Uterus (tissue), 3 donors: ENCODE measurements at regions not wholly inside any gene's neighbourhood (a gene's known extent, or its start where the extent isn't known, plus 50 kb on each side); places are given as distances from the start of the nearest gene placed in this dataset. TPM values are rescaled to one million over a fixed set of nuclear protein-coding genes. Genes with fewer than 3 reads are reported as not detected.

Experiments
- DNase-seq, 2 donors: peaks; one replicate each; pipeline ENCODE4 v3.0.0-alpha.2; 2019 to 2020
- H3K27ac ChIP-seq, 2 donors: fragments of 200-600 bp; sonication (generic); 1 replicate in 1 of 2; 2 replicates in 1 of 2; pipeline ENCODE4 v1.5.1; 2016 to 2018
- H3K27me3 ChIP-seq, 2 donors: fragments of 200-600 bp; sonication (generic); one replicate each; pipeline ENCODE4 v1.5.1; 2018 to 2019; ENCODE audit warnings: control low read depth in 1 of 2
- H3K36me3 ChIP-seq, 2 donors: fragments of 200-600 bp; sonication (generic); one replicate each; pipeline ENCODE4 v1.5.1; 2019; ENCODE audit warnings: control low read depth in 1 of 2
- H3K4me1 ChIP-seq, 2 donors: fragments of 200-600 bp; sonication (generic); one replicate each; pipeline ENCODE4 v1.5.1; 2018 to 2019; ENCODE audit warnings: control low read depth in 1 of 2
- H3K4me3 ChIP-seq, 2 donors: fragments of 200-600 bp; sonication (generic); 1 replicate in 1 of 2; 2 replicates in 1 of 2; pipeline ENCODE4 v1.5.1; 2018 to 2019; ENCODE audit warnings: mild to moderate bottlenecking in 1 of 2
- H3K9me3 ChIP-seq, 2 donors: fragments of 200-600 bp; sonication (generic); one replicate each; pipeline ENCODE4 v1.5.1; 2019; ENCODE audit warnings: control low read depth in 1 of 2
- POLR2A ChIP-seq, 2 donors: fragments of 450-650 bp; IDR thresholded peaks; one replicate each; pipeline ENCODE4 v1.6.1; 2016; ENCODE audit warnings: antibody characterized with exemption in 2 of 2, mild to moderate bottlenecking in 1 of 2, moderate library complexity in 1 of 2
- intact Hi-C: fragments of 100-400 bp; cut with DNase I; formaldehyde crosslinking; loops from one replicate; pipeline ENCODE4 v1.15.1; 2023; ENCODE audit warnings: low total_unique reads
- small RNA-seq: library from RNA; depleted of rRNA; stranded (forward); fragments of <200 nt; gene quantifications from one replicate; pipeline ENCODE3, GENCODE V24; 2016
- TF ChIP-seq, protein P1 (sequence below), 4 experiments: fragments of 200-600 bp in 2 of 4; fragments of 450-650 bp in 2 of 4; sonication (generic) in 2 of 4; IDR thresholded peaks; one replicate each; pipeline ENCODE4 v1.5.1; 2016 to 2019; ENCODE audit warnings: antibody characterized with exemption in 4 of 4, mild to moderate bottlenecking in 2 of 4, moderate library complexity in 1 of 4
- donor health status: DM: yes; HTN: yes; CAD: no.

DNA sequence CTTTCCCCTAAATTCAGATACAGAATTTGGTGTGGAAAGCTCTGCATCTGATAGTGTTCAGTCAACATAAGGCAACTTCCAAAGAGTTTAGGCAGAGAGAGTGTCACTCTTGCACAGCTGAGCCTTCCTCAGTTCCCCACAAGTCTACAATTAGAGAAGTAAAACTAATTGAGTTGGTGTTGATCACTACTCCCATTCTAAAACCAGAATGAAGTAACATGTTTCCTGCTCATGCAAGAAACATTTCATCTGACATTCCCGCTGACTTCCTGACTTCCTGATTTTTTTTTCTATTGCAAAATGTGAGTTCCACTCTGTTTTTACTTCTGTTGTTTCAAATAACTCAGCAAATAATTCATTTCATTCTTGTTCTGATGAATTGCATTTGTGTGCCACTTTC is 271.0 kb downstream of the ALG10B start:
- DNase-seq: no peak
- H3K4me3 ChIP-seq: no peak overlapping the region
- no peaks in the 10 kb centered on the region for H3K36me3 ChIP-seq
- no peaks in the 10 kb centered on the region for H3K9me3 ChIP-seq
- no peaks in the 10 kb centered on the region for H3K27me3 ChIP-seq
- H3K4me1 ChIP-seq: no peaks in the 10 kb centered on the region
- H3K27ac ChIP-seq: no peak overlapping the region
- TF ChIP-seq, protein P1, sequence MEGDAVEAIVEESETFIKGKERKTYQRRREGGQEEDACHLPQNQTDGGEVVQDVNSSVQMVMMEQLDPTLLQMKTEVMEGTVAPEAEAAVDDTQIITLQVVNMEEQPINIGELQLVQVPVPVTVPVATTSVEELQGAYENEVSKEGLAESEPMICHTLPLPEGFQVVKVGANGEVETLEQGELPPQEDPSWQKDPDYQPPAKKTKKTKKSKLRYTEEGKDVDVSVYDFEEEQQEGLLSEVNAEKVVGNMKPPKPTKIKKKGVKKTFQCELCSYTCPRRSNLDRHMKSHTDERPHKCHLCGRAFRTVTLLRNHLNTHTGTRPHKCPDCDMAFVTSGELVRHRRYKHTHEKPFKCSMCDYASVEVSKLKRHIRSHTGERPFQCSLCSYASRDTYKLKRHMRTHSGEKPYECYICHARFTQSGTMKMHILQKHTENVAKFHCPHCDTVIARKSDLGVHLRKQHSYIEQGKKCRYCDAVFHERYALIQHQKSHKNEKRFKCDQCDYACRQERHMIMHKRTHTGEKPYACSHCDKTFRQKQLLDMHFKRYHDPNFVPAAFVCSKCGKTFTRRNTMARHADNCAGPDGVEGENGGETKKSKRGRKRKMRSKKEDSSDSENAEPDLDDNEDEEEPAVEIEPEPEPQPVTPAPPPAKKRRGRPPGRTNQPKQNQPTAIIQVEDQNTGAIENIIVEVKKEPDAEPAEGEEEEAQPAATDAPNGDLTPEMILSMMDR (IDR thresholded peaks at IDR 0.05): no peak
- no peak for TF ChIP-seq POLR2A (IDR thresholded peaks at IDR 0.05)
- intact Hi-C loops: no loop called here

DNA sequence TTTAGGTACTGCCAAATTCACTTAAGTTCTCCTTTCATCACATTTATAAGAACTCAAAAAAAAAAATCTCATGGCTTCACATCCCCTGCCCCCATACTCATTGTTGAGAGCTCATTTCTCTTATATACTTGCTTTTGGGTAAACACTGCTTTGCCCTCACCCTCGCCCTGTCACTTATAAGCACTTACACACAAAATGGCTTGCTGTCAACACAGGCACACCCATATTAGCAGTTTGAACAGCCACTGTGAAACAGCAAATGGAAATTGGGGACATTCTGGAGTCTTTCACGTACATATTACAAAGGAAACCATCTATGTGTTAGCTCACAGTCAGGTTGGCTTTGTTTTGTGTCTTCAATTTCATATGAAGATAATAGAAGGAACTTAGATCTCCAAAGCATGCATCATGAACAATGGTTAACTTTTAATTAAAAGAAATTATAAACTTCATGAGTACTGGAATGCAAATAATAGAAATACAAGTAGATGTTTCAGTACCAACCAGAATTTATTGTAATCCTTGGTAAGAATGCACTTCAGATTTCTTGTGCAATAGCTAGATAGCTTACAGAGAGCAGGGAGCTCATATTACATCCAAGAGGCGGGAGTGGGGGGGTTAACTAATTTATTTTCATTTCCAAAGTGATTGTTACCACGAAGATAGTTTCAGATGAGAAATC is 272.2 kb downstream of the ALG10B start:
- TF ChIP-seq, protein P1 (IDR thresholded peaks at IDR 0.05): no peak
- TF ChIP-seq POLR2A (IDR thresholded peaks at IDR 0.05): no peak
- intact Hi-C loops: no loop called here
- Histone ChIP-seq H3K4me3 (no peak overlapping the region), H3K27ac (no peak overlapping the region), H3K36me3 (no peaks in the 10 kb centered on the region), H3K9me3 (no peaks in the 10 kb centered on the region), H3K27me3 (no peaks in the 10 kb centered on the region), H3K4me1 (no peaks in the 10 kb centered on the region)
- no peak for DNase-seq

DNA sequence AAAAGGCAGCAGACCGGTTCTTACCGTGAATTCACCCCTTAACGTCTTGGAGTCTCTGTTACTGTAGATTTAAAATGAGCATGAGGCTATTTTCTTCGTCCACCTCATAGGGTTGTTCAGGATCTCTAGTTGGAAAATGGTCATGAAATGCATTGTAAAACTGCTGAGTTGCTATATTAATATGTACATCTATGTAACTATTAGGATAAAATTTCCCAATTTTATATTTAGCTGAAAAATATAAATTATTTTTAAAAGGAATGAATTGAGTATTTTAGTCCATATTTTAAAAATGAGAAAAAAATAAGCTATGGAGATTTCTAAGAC is 272.7 kb downstream of the ALG10B start:
- Histone ChIP-seq H3K9me3 (no peaks in the 10 kb centered on the region), H3K27ac (no peak overlapping the region), H3K4me1 (no peaks in the 10 kb centered on the region), H3K4me3 (no peak overlapping the region), H3K36me3 (no peaks in the 10 kb centered on the region), H3K27me3 (no peaks in the 10 kb centered on the region)
- intact Hi-C loops: no loop called here
- DNase-seq: no peak
- TF ChIP-seq POLR2A (IDR thresholded peaks at IDR 0.05): no peak
- TF ChIP-seq, protein P1 (IDR thresholded peaks at IDR 0.05): no peak

DNA sequence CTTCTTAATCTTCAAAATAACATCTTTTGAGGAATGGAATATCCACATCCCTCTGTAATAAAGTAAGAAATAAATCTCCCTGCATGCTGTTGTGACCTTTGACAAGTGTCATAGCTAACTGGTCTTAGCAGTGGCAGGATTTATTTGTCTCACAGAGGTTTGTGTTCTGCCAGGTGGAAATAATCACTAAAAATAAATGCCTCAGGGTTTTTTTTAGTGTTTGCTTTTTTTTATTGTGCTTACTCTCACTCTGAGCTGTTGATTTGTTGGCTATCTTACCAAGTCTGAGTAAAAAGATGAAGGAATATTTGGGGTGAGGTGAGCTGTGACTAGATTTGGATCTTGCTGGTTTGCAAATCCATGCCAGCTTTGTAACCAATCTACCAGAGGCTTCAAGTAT is 285.4 kb downstream of the ALG10B start:
- no peak for DNase-seq
- no peaks in the 10 kb centered on the region for H3K27me3 ChIP-seq
- H3K4me1 ChIP-seq: no peaks in the 10 kb centered on the region
- no peak overlapping the region for H3K4me3 ChIP-seq
- H3K9me3 ChIP-seq: no peaks in the 10 kb centered on the region
- intact Hi-C loops: no loop called here
- H3K27ac ChIP-seq: no peak overlapping the region
- H3K36me3 ChIP-seq: no peaks in the 10 kb centered on the region
- TF ChIP-seq, protein P1 (IDR thresholded peaks at IDR 0.05): no peak
- no peak for TF ChIP-seq POLR2A (IDR thresholded peaks at IDR 0.05)

Small RNAs in the stretch of these regions (small RNA-seq; reads per million reads assigned to genes)
- not detected for gene AC087897.1
